COLO668 (cell line): ENCODE measurements at regions not wholly inside any gene's neighbourhood (a gene's known extent, or its start where the extent isn't known, plus 50 kb on each side); places are given as distances from the start of the nearest gene placed in this dataset.
"Not testable (repeated sequence)": the region's sequence is repeated elsewhere in the genome, so short reads cannot be mapped to it uniquely, and the experiment has no call there.

Experiments
- DNase-seq: peaks from one replicate; lab custom pipeline; 2025; ENCODE audit not compliant: unreplicated experiment; lab: John Stamatoyannopoulos, UW

DNA sequence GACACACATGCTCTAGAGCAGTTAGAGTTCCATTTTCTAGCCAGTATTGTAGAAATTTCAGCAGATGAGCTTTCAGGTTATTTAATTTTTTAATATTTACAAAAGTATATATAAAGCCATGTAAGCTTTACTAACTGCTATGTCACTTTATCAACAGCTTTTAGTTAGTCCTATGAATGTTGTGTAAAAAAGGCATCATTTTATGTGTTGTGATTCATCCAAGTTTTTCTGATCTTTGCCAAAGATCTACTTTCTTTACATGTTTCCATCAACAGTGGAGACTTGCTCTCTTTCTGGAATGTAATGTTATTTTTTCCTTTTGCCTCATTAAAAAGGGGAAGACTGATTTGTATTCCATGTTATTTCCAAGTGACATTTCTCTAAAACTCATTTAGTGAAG, 125.2 kb upstream of the TFPI start:
- DNase-seq: no peak

DNA sequence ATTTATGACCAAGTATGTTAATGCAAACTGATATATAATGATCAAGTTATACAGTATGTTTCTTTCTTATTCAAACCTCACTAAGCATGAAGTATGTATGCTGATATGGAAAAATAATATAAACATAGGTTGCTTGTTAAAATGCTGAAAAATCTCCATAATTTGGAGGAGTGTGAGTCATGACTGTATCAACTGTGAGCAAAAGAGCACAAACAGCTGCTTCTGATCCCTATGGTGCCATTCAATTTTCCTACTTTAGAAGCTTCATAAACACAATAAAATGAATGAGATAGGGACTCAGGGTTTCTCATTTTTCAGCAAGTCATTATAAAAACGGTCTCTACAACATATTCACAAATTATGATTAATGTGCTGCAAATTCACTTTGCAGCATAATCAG, 129.9 kb upstream of the TFPI start:
- no peak for DNase-seq

DNA sequence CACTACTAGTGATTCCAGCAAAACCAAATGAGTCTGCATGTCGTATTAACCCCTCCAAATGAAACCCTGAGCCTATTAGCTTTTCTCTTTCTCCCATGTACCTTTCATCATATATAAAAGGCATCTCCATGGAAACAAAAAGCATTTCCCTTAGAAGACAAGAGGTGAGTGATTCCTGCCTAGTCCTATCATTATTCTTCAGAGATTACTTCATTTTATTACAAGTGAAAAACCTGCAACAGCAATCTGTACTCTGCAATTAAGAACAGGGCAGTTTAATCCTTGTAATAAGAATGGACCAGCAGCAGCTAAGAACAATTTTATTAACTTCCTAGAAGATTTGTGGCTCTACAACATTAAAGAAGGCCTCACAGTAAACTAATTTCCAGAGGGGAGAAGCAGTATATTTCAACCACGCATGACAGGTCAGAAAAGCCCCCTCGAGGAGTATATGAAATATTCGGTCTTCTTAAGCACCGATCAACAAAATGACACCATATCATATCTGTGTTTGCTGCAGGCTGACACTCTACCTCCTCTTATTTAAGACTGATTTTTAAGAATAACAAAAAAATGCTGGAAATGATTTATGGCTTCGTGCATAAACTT, 132.3 kb upstream of the TFPI start:
- no peak for DNase-seq

DNA sequence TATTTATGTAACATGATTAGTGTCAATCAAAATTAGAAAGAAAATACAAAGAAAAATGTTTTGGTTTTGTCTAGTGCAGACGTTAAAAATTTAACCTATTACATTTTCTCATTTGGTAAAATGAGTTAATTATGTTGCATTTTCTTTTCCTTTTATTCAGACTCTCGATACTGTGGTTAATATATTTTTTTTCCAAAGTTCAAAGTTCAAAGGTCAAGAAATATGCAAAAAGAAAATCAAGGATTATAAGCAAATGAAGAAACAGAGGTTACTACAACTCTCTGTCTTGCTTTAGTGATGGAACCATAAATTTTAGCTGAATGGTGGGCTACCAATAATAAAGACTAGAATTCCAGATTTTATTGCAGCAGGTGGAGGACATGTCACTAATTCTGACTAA, 133.3 kb upstream of the TFPI start:
- no peak for DNase-seq

DNA sequence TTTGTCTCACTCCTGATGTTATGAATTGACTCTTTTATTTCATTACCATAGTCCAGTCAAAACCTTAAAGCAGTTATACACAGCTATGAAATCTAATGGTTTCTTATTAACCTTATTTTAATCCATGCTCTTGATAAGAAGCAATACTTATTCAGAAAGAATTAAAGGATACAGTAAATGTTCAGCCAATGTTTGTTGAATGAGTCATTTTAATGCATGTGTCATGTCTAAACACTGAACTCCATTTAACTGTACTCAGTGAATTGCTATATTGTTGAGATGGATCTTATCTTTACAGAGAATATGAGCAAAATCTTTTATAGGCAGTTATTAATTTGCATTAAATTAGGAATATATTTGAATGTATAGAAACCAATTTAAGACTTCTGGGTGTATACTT, 135.1 kb upstream of the TFPI start:
- DNase-seq: no peak

DNA sequence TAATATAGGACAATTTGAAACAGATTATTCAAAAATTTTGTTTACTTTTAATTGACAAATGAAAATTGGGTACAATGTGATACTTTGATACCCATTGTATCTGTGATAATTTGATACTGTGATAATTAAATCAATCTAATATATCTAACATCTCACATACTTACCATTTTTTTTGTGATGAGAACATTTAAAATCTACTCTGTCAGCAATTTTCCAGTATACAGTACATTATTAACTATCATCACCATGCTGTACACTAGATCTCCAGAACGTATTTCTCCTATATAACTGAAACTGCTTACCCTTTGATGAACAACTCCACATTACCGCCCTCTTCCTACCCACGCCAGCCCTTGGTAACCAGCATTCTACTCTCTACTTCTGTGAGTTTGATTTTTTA, 139.7 kb upstream of the TFPI start:
- DNase-seq: no peak

DNA sequence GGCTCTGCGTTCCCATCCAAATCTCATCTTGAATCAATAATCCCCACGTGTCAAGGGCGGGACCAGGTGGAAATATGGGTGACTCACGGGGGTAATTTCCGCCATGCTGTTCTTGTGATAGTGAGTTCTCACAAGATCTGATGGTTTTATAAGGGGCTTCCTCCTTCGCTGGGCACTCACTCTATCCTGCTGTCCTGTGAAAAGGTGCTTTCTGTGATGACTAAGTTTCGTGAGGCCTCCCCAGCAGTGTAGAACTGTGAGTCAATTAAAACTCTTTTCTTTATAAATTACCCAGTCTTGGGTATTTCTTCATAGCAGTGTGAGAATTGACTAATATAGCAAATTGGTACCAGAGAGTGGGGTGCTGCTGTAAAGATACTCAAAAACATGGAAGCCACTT, 142.4 kb upstream of the TFPI start:
- not testable (repeated sequence) for DNase-seq

DNA sequence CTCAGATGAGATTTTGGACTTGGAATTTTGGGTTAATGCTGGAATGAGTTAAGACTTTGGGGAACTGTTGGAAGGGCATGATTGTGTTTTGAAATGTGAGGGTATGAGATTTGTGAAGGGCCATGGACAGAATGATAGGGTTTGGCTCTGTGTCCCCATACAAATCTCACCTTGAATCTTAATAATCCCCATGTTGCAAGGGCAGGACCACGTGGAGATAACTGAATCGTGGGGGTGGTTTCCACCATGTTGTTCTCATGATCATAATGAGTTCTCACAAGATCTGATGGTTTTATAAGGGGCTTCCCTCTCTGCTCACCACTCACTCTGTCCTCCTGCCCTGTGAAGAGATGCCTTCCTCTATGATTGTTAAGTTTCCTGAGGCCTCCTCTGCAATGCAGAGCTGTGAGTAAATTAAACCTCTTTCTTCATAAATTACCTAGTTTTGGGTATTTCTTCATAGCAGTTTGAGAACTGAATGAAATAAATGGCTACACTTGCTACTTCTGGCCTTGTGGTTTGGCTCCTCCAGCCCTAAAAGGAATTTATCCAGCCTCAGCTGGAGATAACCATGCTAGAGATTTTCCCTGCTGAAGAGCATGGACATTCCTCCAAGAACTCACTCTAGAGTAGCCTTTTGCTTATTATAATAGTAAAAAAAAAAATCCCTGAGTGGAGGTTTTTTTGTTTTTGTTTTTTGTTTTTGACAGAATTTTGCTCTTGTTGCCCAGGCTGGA, 144.3 kb upstream of the TFPI start:
- DNase-seq: no peak

DNA sequence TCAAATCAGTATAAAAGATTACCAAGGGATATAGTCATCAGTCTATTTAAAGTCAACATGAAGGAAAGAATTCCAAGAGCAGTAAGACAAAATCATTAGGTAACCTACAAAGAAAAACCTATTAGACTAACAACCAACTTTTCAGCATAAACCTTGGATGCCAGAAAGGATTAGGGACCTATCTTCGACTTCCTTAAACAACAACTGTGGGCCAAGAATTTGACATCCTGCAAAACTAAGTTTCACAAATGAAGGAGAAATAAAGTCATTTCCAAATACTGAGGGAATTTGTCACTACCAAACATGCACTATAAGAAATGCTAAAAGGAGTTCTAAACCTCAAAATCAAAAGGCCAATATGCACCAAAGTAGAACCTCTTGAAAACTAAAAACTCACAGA, 147.9 kb upstream of the TFPI start:
- DNase-seq: no peak

DNA sequence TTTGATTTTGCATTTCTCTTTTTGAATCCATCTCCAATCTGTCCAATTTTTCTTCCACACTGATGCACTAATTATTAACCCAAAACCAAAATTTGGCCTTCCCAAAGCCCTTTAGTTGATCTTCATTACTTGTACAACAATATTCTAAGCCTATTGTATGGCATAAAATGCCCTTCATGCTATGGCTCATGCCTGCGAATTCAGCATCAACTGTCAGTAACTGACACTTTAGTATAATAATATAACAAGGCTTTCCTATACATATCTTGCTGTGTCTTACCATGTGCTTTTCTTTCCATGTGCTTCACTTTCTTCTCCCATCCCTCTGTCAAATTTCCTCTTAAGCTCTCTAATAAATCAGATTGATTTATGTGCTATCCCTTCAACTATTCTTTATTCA, 154.0 kb upstream of the TFPI start:
- no peak for DNase-seq

DNA sequence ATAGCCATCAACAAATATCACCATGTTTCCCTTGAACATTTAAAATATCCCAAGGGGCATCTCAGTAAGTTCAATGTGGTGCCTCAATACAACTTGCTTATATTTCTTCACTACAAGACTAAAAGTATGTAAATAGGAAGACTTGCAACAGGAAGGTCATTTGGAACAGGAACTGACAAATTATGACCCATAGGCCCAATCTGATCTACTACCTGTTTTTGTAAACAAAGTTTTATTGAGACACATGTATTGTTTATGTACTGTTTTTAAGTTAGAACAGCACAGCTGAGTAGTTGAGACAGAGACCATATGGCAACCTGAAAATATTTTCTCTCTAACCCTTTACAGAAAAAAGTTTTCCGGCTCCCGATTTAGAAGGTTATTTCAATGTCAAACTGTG, 154.8 kb upstream of the TFPI start:
- DNase-seq: no peak

DNA sequence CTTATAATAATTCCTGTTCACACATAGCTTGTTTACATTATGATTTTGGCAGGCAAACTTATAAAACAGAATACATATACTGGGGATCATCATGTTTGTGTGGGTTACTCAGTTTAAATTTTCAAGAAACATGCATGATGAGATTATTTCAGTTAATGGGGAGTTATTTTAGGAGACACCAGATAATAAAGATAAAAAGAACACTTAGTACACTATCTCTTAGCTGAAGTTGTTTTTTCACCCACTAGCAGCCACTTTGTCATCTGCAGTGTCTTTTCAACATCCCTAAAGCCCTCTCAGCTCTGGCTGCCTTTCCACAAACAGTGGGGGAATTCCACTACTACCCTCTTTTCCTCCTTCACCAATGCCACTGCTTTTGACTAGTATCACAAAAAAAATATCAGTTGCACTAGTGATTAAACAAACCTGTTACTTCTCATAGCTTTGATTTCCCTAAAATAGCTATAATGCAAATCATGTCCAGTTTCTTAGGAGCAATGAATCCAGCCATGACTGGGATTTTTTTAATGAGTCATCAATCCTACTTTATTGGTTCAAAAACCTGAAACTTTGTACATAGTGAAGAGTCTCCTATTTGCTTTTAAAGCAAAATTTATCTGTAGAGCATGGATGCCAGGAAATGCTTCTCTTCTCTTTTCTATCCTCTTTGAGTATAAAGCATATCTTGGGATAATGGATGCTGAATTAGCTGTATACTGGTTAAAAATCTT, 156.7 kb upstream of the TFPI start:
- no peak for DNase-seq

DNA sequence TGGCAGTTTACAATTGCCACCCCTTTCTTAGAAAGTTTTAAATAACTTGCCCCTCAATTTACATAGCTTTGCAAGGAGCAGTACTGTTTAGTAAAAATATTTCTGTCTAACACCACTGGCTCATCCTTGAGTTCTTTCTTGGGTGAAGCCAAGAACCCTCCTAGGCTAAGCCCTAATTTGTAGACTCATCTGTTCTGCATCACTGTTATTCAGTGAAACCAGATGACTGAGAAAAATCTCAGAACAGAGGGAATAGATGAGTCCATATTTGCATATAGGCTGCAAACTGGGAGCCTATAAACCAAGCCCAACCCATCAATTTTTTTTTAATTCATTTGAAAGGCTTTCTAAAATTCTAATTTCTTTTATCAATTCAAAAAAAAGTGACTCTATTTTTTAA, 161.4 kb upstream of the TFPI start:
- DNase-seq: no peak

DNA sequence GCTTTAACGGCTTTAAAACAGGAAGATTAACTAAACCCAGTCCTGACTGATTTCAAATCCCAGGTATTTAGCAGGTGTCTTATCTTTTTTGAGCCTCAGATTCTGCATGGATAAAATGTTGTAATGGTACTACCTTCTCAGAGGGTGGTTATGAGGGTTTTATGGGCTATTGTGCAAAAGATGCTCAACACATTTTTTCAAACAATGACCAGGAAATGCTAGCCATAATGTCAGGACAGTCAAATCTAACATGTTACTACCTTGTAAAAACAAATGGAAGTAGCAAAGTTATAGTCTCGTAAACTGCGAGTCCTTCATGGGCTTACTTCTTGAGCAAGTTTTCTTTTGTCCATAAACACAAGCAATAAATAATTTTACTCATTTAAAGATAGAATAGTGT, 162.1 kb upstream of the TFPI start:
- no peak for DNase-seq

DNA sequence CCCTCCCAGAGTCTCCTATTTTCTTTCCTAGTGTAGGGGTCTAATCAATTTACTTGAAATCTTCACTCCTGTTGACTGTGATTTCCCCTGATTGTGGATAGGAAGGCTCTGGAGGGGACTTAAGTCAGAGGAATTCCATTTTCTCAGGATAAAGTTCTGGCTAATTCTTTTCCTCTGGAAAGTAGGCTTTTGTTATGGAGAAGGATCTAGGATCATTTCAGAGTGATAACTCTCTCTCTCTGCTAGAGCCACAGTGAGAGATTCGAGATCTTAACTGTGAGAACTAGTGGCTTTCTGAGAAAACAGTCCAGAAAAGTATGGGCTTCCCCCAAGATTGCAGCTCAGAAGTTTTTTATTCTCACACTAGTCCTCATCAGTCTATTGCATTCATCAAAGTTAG, 163.9 kb upstream of the TFPI start:
- no peak for DNase-seq

DNA sequence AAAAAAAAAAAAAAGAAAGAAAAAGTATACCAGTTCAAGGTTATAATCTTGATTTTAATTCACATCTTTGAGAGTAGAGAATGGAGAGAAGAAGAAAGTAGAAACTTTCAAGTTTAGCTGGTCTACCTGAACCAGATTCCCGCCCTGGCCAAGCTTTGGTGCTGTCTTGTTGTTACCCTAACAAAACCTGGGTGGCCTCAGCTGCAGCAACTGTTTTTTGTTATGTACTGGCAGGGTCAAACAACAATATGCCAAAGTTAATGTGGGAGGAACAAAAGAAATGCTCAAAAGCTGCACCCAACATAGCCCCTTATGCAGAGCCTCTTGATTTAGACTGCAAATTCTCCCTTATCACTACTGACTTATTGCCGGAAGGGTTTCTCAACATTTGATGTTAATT, 165.3 kb upstream of the TFPI start:
- DNase-seq: no peak

DNA sequence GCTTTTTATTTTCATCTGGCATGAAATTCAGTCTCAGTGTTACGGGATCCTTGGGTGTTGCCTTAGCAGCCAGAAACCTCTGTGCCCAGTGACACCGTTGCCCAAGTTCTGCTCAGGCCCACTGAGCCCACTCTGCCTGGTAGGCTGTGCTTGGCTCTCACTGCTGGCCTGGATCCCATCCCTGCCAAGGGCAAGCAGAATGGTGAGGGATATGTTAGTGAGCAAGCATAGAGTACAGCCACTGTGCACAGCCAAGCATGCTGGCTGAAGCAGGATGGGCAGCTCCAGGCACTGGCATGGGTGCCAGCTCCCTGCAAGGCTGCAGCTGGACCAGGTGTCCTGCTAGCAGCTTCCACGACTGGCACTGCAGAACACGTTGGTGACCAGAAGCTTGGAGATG, 194.7 kb upstream of the TFPI start:
- no peak for DNase-seq

DNA sequence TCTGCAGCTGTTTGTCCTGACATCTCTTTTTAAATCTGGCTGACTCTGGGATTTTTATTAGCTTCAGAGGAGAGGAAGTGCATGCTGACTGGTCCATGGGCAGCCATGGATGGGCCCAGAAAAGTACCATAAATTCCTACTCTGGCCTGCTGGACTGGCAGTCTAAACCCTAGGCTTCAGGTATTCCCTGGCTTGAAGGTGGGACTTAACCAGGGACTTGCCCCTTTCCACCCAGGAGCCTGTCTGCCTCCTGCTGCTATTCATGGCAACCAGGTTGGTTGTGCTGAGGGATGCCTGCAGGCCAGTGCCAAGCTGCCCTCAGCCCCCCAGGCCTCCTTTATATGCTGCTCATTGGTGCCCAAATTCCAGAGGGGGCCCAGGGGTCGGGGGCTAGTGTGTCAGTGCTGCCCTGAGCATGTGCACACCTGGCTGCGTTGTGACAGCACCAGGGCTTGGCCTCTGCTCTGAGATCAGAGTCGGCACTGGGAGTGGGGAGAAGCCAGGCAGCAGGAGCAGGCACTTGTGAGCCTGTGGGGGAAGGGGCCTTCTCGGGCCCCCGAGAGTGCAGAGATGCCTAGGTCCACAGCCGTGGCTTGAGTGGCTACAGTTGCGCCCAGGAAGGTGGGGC, 195.7 kb upstream of the TFPI start:
- no peak for DNase-seq

DNA sequence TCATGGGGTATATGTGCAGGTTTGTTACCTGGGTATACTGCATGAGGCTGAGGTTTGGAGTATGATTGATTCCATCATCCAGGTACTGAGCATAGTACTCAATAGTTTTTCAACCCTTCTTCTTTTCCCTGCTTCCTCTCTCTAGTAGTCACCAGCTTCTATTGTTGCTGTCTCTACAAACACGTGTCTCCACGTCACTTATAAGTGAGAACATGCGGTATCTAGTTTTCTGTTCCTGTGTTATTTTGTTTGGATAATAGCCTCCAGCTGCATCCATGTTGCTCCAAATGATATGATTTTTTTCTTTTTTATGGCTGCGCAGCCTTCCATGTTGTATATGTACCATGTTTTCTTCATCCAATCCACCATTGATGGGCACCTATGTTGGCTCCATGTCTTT, 214.8 kb upstream of the TFPI start:
- DNase-seq: no peak

DNA sequence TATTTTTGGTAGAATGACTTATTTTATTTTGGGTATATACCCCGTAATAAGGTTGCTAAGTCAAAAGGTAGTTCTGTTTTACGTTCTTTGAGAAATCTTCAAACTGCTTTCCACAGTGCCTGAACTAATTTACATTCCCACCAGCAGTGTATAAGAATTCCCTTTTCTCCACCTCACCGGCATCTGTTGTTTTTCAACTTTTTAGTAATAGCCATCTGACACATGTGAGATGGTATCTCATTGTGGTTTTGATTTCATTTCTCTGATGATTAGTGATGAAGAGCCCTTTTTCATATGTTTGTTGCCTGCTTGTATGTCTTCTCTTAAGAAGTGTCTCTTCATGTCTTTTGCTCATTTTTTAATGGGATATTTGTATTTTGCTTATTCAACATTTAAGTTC, 215.2 kb upstream of the TFPI start:
- DNase-seq: no peak

DNA sequence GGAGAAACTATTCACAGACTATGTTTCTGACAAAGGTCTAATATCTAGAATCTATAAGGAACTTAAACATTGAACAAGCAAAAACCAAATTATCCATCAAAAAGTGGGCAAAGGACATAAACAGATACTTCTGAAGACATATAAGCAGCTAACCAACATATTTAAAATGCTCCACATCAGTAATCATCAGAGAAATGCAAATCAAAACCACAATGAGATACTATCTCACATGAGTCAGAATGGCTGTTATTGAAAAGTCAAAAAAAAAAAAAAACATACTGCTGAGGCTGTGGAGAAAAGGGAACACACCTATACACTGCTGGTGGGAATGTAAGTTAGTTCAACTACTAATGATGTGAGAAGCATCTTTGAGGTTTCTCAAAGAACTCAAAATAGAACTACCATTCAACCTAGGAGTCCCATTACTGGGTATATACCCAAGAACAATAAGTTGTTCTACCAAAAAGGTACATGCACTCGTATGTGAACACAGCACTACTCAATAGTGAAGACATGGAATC, 220.4 kb upstream of the TFPI start:
- DNase-seq: no peak

DNA sequence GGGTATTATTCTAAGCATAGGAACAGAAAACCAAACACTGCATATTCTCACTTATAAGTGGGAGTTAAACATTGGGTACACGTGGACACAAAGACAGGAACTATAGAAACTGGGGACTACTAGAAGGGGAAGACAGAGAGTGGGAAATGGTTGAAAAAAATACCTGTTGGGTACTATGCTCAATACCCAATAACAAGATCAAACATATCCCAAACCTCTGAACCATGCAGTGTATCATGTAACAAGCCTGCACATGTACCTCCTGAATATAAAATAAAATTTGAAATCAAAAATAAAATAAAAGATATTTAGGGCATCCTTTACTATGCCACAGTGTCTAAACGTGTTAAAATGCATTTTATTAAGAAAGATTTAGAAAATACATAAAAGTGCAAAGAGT, 221.0 kb upstream of the TFPI start:
- no peak for DNase-seq
